H1 (cell line): ENCODE measurements at regions not wholly inside any gene's neighbourhood (a gene's known extent, or its start where the extent isn't known, plus 50 kb on each side); places are given as distances from the start of the nearest gene placed in this dataset.
A peak's percentile ranks its signal among the peaks of the same experiment; 100 is the strongest.

Source experiments
- CTCF ChIA-PET: fragments of 300-600 bp; sonication (Branson Sonifier 250); formaldehyde crosslinking; loops from one replicate; lab custom pipeline; 2021; ENCODE audit not compliant: partially characterized antibody; lab: Charles Lee
- POLR2A ChIA-PET: fragments of 300-600 bp; sonication (Branson Sonifier 250); formaldehyde crosslinking; loops from one replicate; lab custom pipeline; 2021; ENCODE audit warnings: inconsistent platforms; ENCODE audit not compliant: partially characterized antibody; lab: Charles Lee
- DNase-seq, 2 experiments: peaks; one replicate each; pipeline versions ENCODE4 v3.0.0 to v3.0.0-alpha.2; 2010 to 2022; ENCODE audit warnings: low spot score in 2 of 2, low read depth in 1 of 2, mixed read lengths in 1 of 2
- FAIRE-seq: peaks from 2 replicates; lab custom pipeline; 2011; peaks lifted over from hg19 to GRCh38; lab: Jason Lieb, UNC
- H2AFZ ChIP-seq: 2 replicates; pipeline ENCODE4 v1.8.1; 2012; ENCODE audit warnings: low read length, inconsistent platforms
- H2AK5ac ChIP-seq: 2 replicates; pipeline ENCODE4 v1.6.1; 2013; ENCODE audit warnings: low read depth, low read length
- H2BK120ac ChIP-seq: replicated peaks from 2 replicates; pipeline ENCODE3; 2013; ENCODE audit warnings: low read depth, low read length, inconsistent platforms
- H2BK12ac ChIP-seq: 2 replicates; pipeline ENCODE4 v1.6.1; 2013; ENCODE audit warnings: low read depth, low read length
- H2BK15ac ChIP-seq: 2 replicates; pipeline ENCODE4 v1.6.1; 2013; ENCODE audit warnings: low read length
- H2BK20ac ChIP-seq: 2 replicates; pipeline ENCODE4 v1.6.1; 2013; ENCODE audit warnings: low read length
- H2BK5ac ChIP-seq: 2 replicates; pipeline ENCODE4 v1.6.1; 2013; ENCODE audit warnings: low read depth, low read length
- H3K14ac ChIP-seq: 2 replicates; pipeline ENCODE4 v1.6.1; 2013; ENCODE audit warnings: inconsistent platforms; ENCODE audit not compliant: insufficient read length
- H3K18ac ChIP-seq: 2 replicates; pipeline ENCODE4 v1.6.1; 2013; ENCODE audit warnings: low read length; ENCODE audit errors: extremely low read depth
- H3K23ac ChIP-seq: 2 replicates; pipeline ENCODE4 v1.6.1; 2013; ENCODE audit warnings: inconsistent platforms; ENCODE audit not compliant: insufficient read length
- H3K23me2 ChIP-seq: 2 replicates; pipeline ENCODE4 v1.6.1; 2013; ENCODE audit warnings: low read depth, low read length
- H3K27ac ChIP-seq: 2 replicates; pipeline ENCODE4 v1.6.1; 2011; ENCODE audit warnings: low read depth, low read length, inconsistent platforms
- H3K27me3 ChIP-seq, 4 experiments: replicated peaks in 1 of 4; 1 replicate in 1 of 4; 2 replicates in 3 of 4; pipeline versions ENCODE4 v1.6.1 to v1.8.1; 2011 to 2013; ENCODE audit warnings: low read length in 3 of 4, mild to moderate bottlenecking in 3 of 4, inconsistent platforms in 2 of 4, mixed read lengths in 2 of 4, moderate library complexity in 1 of 4; ENCODE audit not compliant: control insufficient read depth in 3 of 4, insufficient read depth in 3 of 4; ENCODE audit errors: extremely low read depth in 1 of 4
- H3K36me3 ChIP-seq, 4 experiments: 2 replicates each; pipeline versions ENCODE4 v1.6.1 to v1.8.1; 2011 to 2013; ENCODE audit warnings: mild to moderate bottlenecking in 4 of 4, low read length in 3 of 4, moderate library complexity in 2 of 4, control low read depth in 1 of 4, inconsistent platforms in 1 of 4; ENCODE audit not compliant: insufficient read depth in 4 of 4, control insufficient read depth in 2 of 4
- H3K4ac ChIP-seq: replicated peaks from 2 replicates; pipeline ENCODE3; 2013; ENCODE audit warnings: low read length, low read depth, mixed read lengths, inconsistent platforms; ENCODE audit not compliant: insufficient read length
- H3K4me1 ChIP-seq, 4 experiments: replicated peaks in 1 of 4; 1 replicate in 1 of 4; 2 replicates in 3 of 4; pipeline versions ENCODE4 v1.6.1 to v1.8.1; 2011 to 2013; ENCODE audit warnings: low read length in 3 of 4, inconsistent platforms in 2 of 4, mixed read lengths in 1 of 4; ENCODE audit not compliant: insufficient read depth in 4 of 4, control insufficient read depth in 3 of 4
- H3K4me2 ChIP-seq, 2 experiments: 2 replicates each; pipeline versions ENCODE4 v1.6.1 to v1.8.1; 2011 to 2013; ENCODE audit warnings: low read depth in 2 of 2, low read length in 2 of 2, control low read depth in 1 of 2, inconsistent platforms in 1 of 2, mild to moderate bottlenecking in 1 of 2; ENCODE audit not compliant: insufficient read depth in 1 of 2
- H3K4me3 ChIP-seq, 4 experiments: fragments of 200-600, 300-600 bp in 1 of 4; sonication (generic), shearing (Covaris generic), sonication (Bioruptor Twin) in 1 of 4; 2 replicates each; pipeline versions ENCODE4 v1.5.1 to v1.8.1; 2011 to 2016; ENCODE audit warnings: low read length in 4 of 4, low read depth in 3 of 4, control low read depth in 2 of 4, inconsistent platforms in 2 of 4, mild to moderate bottlenecking in 2 of 4, mixed read lengths in 1 of 4, moderate library complexity in 1 of 4; ENCODE audit not compliant: insufficient read depth in 2 of 4; ENCODE audit errors: extremely low read depth in 1 of 4
- H3K56ac ChIP-seq: replicated peaks from 2 replicates; pipeline ENCODE3; 2013; ENCODE audit warnings: low read depth, mild to moderate bottlenecking, mixed read lengths, low read length, inconsistent platforms; ENCODE audit not compliant: insufficient read length
- H3K79me1 ChIP-seq: 2 replicates; pipeline ENCODE4 v1.6.1; 2013; ENCODE audit warnings: low read depth, low read length, control low read depth
- H3K79me2 ChIP-seq, 2 experiments: 2 replicates each; pipeline versions ENCODE4 v1.6.1 to v1.8.1; 2012 to 2013; ENCODE audit warnings: low read length in 2 of 2, mild to moderate bottlenecking in 2 of 2, inconsistent platforms in 1 of 2; ENCODE audit not compliant: insufficient read depth in 2 of 2, control insufficient read depth in 1 of 2
- H3K9ac ChIP-seq, 4 experiments: replicated peaks in 1 of 4; 1 replicate in 1 of 4; 2 replicates in 3 of 4; pipeline versions ENCODE4 v1.6.1 to v1.8.1; 2011 to 2013; ENCODE audit warnings: low read depth in 3 of 4, low read length in 3 of 4, control low read depth in 2 of 4, mild to moderate bottlenecking in 2 of 4, moderate library complexity in 2 of 4, inconsistent platforms in 1 of 4; ENCODE audit errors: extremely low read depth in 1 of 4
- H3K9me3 ChIP-seq, 2 experiments: 2 replicates each; pipeline versions ENCODE4 v1.6.1 to v1.8.1; 2012 to 2013; ENCODE audit warnings: mild to moderate bottlenecking in 2 of 2, moderate library complexity in 2 of 2, control low read depth in 1 of 2, inconsistent platforms in 1 of 2, low read depth in 1 of 2, low read length in 1 of 2, mixed read lengths in 1 of 2; ENCODE audit not compliant: insufficient read depth in 2 of 2
- H4K20me1 ChIP-seq, 2 experiments: replicated peaks in 1 of 2; 2 replicates each; pipeline versions ENCODE3 to v1.8.1; 2011 to 2013; ENCODE audit warnings: inconsistent platforms in 2 of 2, low read length in 2 of 2, mild to moderate bottlenecking in 1 of 2; ENCODE audit not compliant: insufficient read depth in 2 of 2, control insufficient read depth in 1 of 2
- H4K5ac ChIP-seq: 2 replicates; pipeline ENCODE4 v1.6.1; 2013; ENCODE audit warnings: low read length, low read depth, mixed read lengths, inconsistent platforms; ENCODE audit not compliant: insufficient read length
- H4K8ac ChIP-seq: 2 replicates; pipeline ENCODE4 v1.8.0; 2013; ENCODE audit warnings: mild to moderate bottlenecking, moderate library complexity, low read length, inconsistent platforms; ENCODE audit not compliant: insufficient read depth; ENCODE audit errors: extremely low read depth
- H4K91ac ChIP-seq: replicated peaks from 2 replicates; pipeline ENCODE3; 2013; ENCODE audit warnings: low read length, mixed read lengths, inconsistent platforms; ENCODE audit not compliant: insufficient read length
- CEBPB ChIP-seq: IDR thresholded peaks from 2 replicates; pipeline ENCODE4 v1.6.1; 2012; ENCODE audit warnings: low read depth, low read length
- CHD2 ChIP-seq: IDR thresholded peaks from 2 replicates; pipeline ENCODE4 v1.6.1; 2012; ENCODE audit warnings: low read length, improper control_type of control experiment
- HDAC2 ChIP-seq, 2 experiments: fragments of 300-600 bp in 1 of 2; sonication (generic) in 1 of 2; IDR thresholded peaks; 2 replicates each; pipeline ENCODE4 v1.6.1; 2011 to 2012; ENCODE audit warnings: low read depth in 2 of 2, low read length in 2 of 2, mild to moderate bottlenecking in 2 of 2, moderate library complexity in 2 of 2, borderline replicate concordance in 1 of 2, inconsistent platforms in 1 of 2
- POU5F1 ChIP-seq: IDR thresholded peaks from 2 replicates; pipeline ENCODE4 v1.6.1; 2011; ENCODE audit warnings: low read depth, mild to moderate bottlenecking, low read length, moderate library complexity
- RAD21 ChIP-seq, 2 experiments: IDR thresholded peaks in 1 of 2; conservative IDR thresholded peaks in 1 of 2; 2 replicates each; pipeline ENCODE4 v1.6.1; 2011; ENCODE audit warnings: low read depth in 2 of 2, low read length in 2 of 2, improper control_type of control experiment in 1 of 2, inconsistent platforms in 1 of 2, mild to moderate bottlenecking in 1 of 2, moderate library complexity in 1 of 2
- SIRT6 ChIP-seq: IDR thresholded peaks from one replicate; pipeline ENCODE4 v1.7.1; 2012; ENCODE audit warnings: low read length, inconsistent platforms
- SP1 ChIP-seq: IDR thresholded peaks from 2 replicates; pipeline ENCODE4 v1.6.1; 2011; ENCODE audit warnings: low read depth, low read length
- TEAD4 ChIP-seq: IDR thresholded peaks from 2 replicates; pipeline ENCODE4 v1.6.1; 2012; ENCODE audit warnings: low read depth, low read length, inconsistent platforms, mixed read lengths
- YY1 ChIP-seq: IDR thresholded peaks from 2 replicates; pipeline ENCODE4 v1.6.1; 2011; ENCODE audit warnings: low read depth, mild to moderate bottlenecking, low read length
- WGBS, 2 experiments: shearing (Covaris generic) in 1 of 2; methylation state at CpG; one replicate each; pipeline versions ENCODE4 v1.1.6 to v1.1.7; 2013 to 2015; ENCODE audit warnings: low lambda C conversion rate in 2 of 2, mixed read lengths in 2 of 2, inconsistent platforms in 1 of 2, low coverage in 1 of 2, missing lambda C conversion rate in 1 of 2; ENCODE audit not compliant: insufficient replicate concordance in 2 of 2, insufficient coverage in 1 of 2, insufficient read length in 1 of 2; ENCODE audit errors: extremely low coverage in 1 of 2, missing lambda C conversion rate in 1 of 2; 5-methylcytosine and 5-hydroxymethylcytosine counted together

- Histone ChIP-seq H3K27ac (no peak overlapping the region), H3K4me3 (no peak overlapping the region), H4K20me1 (no peaks in the 10 kb centered on the region), H3K27me3 (no peaks in the 10 kb centered on the region), H2AK5ac (no peak overlapping the region), H2AFZ (no peak overlapping the region), H2BK20ac (0 out of 2 replicates have a peak overlapping the region, but pooled peaks have one; percentile 15), H4K5ac (no peak overlapping the region), H3K9ac (no peak overlapping the region), H3K18ac (no peak overlapping the region), H2BK120ac (no peak overlapping the region), H4K91ac (no peak overlapping the region), H3K9me3 (no peaks in the 10 kb centered on the region), H3K56ac (no peak overlapping the region), H3K4me1 (peaks cover 0 to 4% (median 0%) of the 10 kb centered on the region in 4 experiments; a peak in 1 of 7 replicates), H3K14ac (no peak overlapping the region), H3K4ac (no peak overlapping the region), H2BK5ac (no peak overlapping the region), H3K23ac (no peak overlapping the region), H3K4me2 (0 out of 4 replicates have a peak overlapping the region, but pooled peaks of 1 of the 2 experiments have one; percentile 10), H3K79me1 (no peaks in the 10 kb centered on the region), H3K79me2 (no peaks in the 10 kb centered on the region), H2BK12ac (no peak overlapping the region), H4K8ac (no peak overlapping the region), H3K23me2 (no peaks in the 10 kb centered on the region), H3K36me3 (no peaks in the 10 kb centered on the region; a peak in 1 of 8 replicates), H2BK15ac (no peak overlapping the region)
- DNase-seq, result no peak
- WGBS, 2 experiments, result 75% methylated on average over 1 of the region's 1 CpG; no CpG with 5 or more reads in 1 of the 2 experiments
- TF ChIP-seq POU5F1 (peak; percentile 86), RAD21 (IDR thresholded peaks at IDR 0.05 in 1 of 2, conservative IDR thresholded peaks at IDR 0.05 in 1 of 2; ENCODE audit: low read depth in 2 of 2, low read length in 2 of 2) (no peak), CHD2 (no peak), SIRT6 (no peak), TEAD4 (peak; percentile 90), HDAC2 (IDR thresholded peaks at IDR 0.05; ENCODE audit: borderline replicate concordance in 1 of 2, low read depth in 2 of 2, low read length in 2 of 2) (0 out of 4 replicates have a peak, but pooled peaks of 1 of the 2 experiments have one; percentile 39), CEBPB (no peak), YY1 (no peak), SP1 (no peak)
- POLR2A ChIA-PET, result no interaction called here
- CTCF ChIA-PET, result interaction anchor here (0.6 kb wide), 1 partner anchor 9 kb away, joined by 3 read pairs; no protein-coding TSS in a partner anchor
- peak; percentile 69 for FAIRE-seq
These were observed 420.7 kb downstream of the ADAMTS20 start for GRCh38 chr12:43131301-43131700.
